ENCODE measurements at regions not wholly inside any gene's neighbourhood (a gene's known extent, or its start where the extent isn't known, plus 50 kb on each side); places are given as distances from the start of the nearest gene placed in this dataset.

- Histone ChIP-seq H3K4me2 (no peak overlapping the region), H3K9me3 (no peaks in the 10 kb centered on the region), H3K4me3 (no peak overlapping the region), H3K4me1 (no peaks in the 10 kb centered on the region), H3K27ac (no peak overlapping the region)
- TF ChIP-seq CEBPB (IDR thresholded peaks at IDR 0.05) (no peak), RAD21 (conservative IDR thresholded peaks at IDR 0.05 in 1 of 2, IDR thresholded peaks at IDR 0.05 in 1 of 2) (no peak), ATOH8 (CRISPR knock-in tag; IDR thresholded peaks at IDR 0.05; ENCODE audit: low read depth) (no peak), HOXA7 (CRISPR knock-in tag; IDR thresholded peaks at IDR 0.05) (no peak), EHF (CRISPR knock-in tag; IDR thresholded peaks at IDR 0.05) (no peak), NFE2L2 (conservative IDR thresholded peaks at IDR 0.05; ENCODE audit: low read length) (no peak), KDM5A (IDR thresholded peaks at IDR 0.05) (no peak), JUNB (IDR thresholded peaks at IDR 0.05) (no peak), GATA3 (IDR thresholded peaks at IDR 0.05; ENCODE audit: borderline replicate concordance) (no peak), HOXB13 (CRISPR knock-in tag; IDR thresholded peaks at IDR 0.05; ENCODE audit: low read depth) (no peak), MAFK (IDR thresholded peaks at IDR 0.05; ENCODE audit: partially characterized antibody) (no peak), CBX8 (IDR thresholded peaks at IDR 0.05) (no peak), SREBF2 (IDR thresholded peaks at IDR 0.05) (no peak), HEYL (CRISPR knock-in tag; IDR thresholded peaks at IDR 0.05) (no peak), POLR2A (IDR thresholded peaks at IDR 0.05; ENCODE audit: low read length) (no peak), JUN (IDR thresholded peaks at IDR 0.05) (no peak), NPAS2 (CRISPR knock-in tag; IDR thresholded peaks at IDR 0.05; ENCODE audit: borderline replicate concordance) (no peak), HDAC2 (IDR thresholded peaks at IDR 0.05) (no peak)
- ChIA-PET CTCF (no interaction called here), POLR2A (no interaction called here)
- 6% methylated on average over 1 of the region's 1 CpG for WGBS (ENCODE audit: missing lambda C conversion rate)
- FAIRE-seq: no peak
- DNase-seq (ENCODE audit: low read depth in 1 of 2, low spot score in 1 of 2): no peak
- ATAC-seq: no peak
These were observed 115.9 kb upstream of the IFNG-AS1 start for GRCh38 chr12:67873355-67873754.

- ChIA-PET POLR2A (no interaction called here), CTCF (no interaction called here)
- no peak for DNase-seq (ENCODE audit: low read depth in 1 of 2, low spot score in 1 of 2)
- H3K4me1 ChIP-seq: no peaks in the 10 kb centered on the region
- H3K4me2 ChIP-seq: no peak overlapping the region
- H3K9me3 ChIP-seq: no peaks in the 10 kb centered on the region
- H3K27ac ChIP-seq: no peak overlapping the region
- H3K4me3 ChIP-seq: no peak overlapping the region
- no peak for FAIRE-seq
- no peak for ATAC-seq
- TF ChIP-seq TFCP2L1 (CRISPR knock-in tag; IDR thresholded peaks at IDR 0.05): no peak
- no peak for TF ChIP-seq ZNF302 (CRISPR knock-in tag; IDR thresholded peaks at IDR 0.05)
- no peak for TF ChIP-seq BHLHE40 (IDR thresholded peaks at IDR 0.05; ENCODE audit: low read depth, low read length)
- TF ChIP-seq ZSCAN20 (CRISPR knock-in tag; IDR thresholded peaks at IDR 0.05): no peak
- TF ChIP-seq, protein P1, sequence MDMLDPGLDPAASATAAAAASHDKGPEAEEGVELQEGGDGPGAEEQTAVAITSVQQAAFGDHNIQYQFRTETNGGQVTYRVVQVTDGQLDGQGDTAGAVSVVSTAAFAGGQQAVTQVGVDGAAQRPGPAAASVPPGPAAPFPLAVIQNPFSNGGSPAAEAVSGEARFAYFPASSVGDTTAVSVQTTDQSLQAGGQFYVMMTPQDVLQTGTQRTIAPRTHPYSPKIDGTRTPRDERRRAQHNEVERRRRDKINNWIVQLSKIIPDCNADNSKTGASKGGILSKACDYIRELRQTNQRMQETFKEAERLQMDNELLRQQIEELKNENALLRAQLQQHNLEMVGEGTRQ (IDR thresholded peaks at IDR 0.05): no peak
- no peak for TF ChIP-seq CHD2 (IDR thresholded peaks at IDR 0.05; ENCODE audit: low read length, partially characterized antibody)
- no peak for TF ChIP-seq NR3C1 (IDR thresholded peaks at IDR 0.05)
- TF ChIP-seq ZFP36 (IDR thresholded peaks at IDR 0.05; ENCODE audit: borderline replicate concordance, partially characterized antibody): no peak
- no peak for TF ChIP-seq JUN (IDR thresholded peaks at IDR 0.05)
- TF ChIP-seq, protein P2, sequence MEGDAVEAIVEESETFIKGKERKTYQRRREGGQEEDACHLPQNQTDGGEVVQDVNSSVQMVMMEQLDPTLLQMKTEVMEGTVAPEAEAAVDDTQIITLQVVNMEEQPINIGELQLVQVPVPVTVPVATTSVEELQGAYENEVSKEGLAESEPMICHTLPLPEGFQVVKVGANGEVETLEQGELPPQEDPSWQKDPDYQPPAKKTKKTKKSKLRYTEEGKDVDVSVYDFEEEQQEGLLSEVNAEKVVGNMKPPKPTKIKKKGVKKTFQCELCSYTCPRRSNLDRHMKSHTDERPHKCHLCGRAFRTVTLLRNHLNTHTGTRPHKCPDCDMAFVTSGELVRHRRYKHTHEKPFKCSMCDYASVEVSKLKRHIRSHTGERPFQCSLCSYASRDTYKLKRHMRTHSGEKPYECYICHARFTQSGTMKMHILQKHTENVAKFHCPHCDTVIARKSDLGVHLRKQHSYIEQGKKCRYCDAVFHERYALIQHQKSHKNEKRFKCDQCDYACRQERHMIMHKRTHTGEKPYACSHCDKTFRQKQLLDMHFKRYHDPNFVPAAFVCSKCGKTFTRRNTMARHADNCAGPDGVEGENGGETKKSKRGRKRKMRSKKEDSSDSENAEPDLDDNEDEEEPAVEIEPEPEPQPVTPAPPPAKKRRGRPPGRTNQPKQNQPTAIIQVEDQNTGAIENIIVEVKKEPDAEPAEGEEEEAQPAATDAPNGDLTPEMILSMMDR (IDR thresholded peaks at IDR 0.05): no peak
- no peak for TF ChIP-seq CBX2 (IDR thresholded peaks at IDR 0.05; ENCODE audit: borderline replicate concordance, low read depth)
- no peak for TF ChIP-seq EHF (CRISPR knock-in tag; IDR thresholded peaks at IDR 0.05)
- no peak for TF ChIP-seq ESRRA (IDR thresholded peaks at IDR 0.05; ENCODE audit: borderline replicate concordance, low read length)
- TF ChIP-seq KDM1A (IDR thresholded peaks at IDR 0.05; ENCODE audit: low read depth): no peak
- TF ChIP-seq SREBF2 (IDR thresholded peaks at IDR 0.05): no peak
- TF ChIP-seq EHMT2 (IDR thresholded peaks at IDR 0.05; ENCODE audit: low read depth): no peak
- no peak for TF ChIP-seq MAFK (IDR thresholded peaks at IDR 0.05; ENCODE audit: partially characterized antibody)
These were observed 112.8 kb upstream of the IFNG-AS1 start for GRCh38 chr12:67876305-67876915.

Measured in A549 (cell line).